ENCODE measurements at regions not wholly inside any gene's neighbourhood (a gene's known extent, or its start where the extent isn't known, plus 50 kb on each side); places are given as distances from the start of the nearest gene placed in this dataset.
A peak's percentile ranks its signal among the peaks of the same experiment; 100 is the strongest.
"Not testable (repeated sequence)": the region's sequence is repeated elsewhere in the genome, so short reads cannot be mapped to it uniquely, and the experiment has no call there.

DNA sequence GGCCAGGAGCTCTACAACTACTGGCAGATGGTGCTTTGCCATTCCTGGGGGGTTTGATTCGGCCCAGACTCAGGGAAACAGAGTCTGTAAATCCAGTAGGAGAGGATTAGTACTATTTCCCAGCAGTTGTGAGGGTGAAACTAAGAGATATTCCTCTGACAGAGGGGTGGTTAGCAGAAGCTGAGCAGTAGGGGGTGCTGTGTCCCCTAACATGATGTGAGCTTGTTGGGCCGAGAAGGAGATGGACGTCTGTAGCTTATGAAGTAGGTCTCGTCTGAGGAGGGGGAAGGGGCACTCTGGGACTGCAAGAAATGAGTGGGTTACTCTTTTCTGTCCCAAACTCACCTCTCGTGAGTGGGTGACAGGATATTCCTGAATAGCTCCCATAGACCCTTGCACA, 179.2 kb upstream of the MBL2 start:
- Histone ChIP-seq H3K27me3 (no peaks in the 10 kb centered on the region), H3K36me3 (no peaks in the 10 kb centered on the region), H3K27ac (no peak overlapping the region), H3K4me3 (no peak overlapping the region), H3K4me1 (no peaks in the 10 kb centered on the region), H3K9me3 (no peaks in the 10 kb centered on the region)
- ATAC-seq: no peak
- TF ChIP-seq, protein P1, sequence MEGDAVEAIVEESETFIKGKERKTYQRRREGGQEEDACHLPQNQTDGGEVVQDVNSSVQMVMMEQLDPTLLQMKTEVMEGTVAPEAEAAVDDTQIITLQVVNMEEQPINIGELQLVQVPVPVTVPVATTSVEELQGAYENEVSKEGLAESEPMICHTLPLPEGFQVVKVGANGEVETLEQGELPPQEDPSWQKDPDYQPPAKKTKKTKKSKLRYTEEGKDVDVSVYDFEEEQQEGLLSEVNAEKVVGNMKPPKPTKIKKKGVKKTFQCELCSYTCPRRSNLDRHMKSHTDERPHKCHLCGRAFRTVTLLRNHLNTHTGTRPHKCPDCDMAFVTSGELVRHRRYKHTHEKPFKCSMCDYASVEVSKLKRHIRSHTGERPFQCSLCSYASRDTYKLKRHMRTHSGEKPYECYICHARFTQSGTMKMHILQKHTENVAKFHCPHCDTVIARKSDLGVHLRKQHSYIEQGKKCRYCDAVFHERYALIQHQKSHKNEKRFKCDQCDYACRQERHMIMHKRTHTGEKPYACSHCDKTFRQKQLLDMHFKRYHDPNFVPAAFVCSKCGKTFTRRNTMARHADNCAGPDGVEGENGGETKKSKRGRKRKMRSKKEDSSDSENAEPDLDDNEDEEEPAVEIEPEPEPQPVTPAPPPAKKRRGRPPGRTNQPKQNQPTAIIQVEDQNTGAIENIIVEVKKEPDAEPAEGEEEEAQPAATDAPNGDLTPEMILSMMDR (IDR thresholded peaks at IDR 0.05): peak in 1 of 4 experiments; percentile 37
- TF ChIP-seq EP300 (IDR thresholded peaks at IDR 0.05): no peak
- 47% methylated on average over 5 of the region's 5 CpGs; no CpG with 5 or more reads in 1 of the 2 donors for WGBS, 2 donors (ENCODE audit: low coverage in 1 of 2)

DNA sequence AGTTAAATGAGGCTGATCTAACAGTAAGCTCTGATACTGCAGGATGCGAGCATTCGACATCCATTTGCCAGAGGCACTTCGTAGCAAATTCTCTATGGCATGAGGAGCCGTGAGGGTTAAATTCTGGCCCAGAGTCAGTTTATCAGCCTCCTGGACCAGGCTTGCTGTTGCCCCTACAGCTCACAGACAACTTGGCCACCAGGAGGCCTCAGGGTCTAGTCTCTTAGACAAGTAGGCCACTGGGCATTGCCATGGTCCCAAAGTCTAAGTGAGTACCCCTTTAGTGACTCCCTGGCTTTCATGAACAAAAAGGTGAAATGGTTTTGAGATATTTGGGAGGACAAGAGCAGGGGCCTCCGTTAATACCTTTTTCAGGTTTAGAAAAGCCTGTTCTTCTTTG, 178.0 kb upstream of the MBL2 start:
- no peaks in the 10 kb centered on the region for H3K4me1 ChIP-seq
- whole genome bisulfite sequencing, 2 donors (ENCODE audit: low coverage in 1 of 2): 80 to 95% methylated on average over 2 to 4 of the region's 5 CpGs
- H3K27me3 ChIP-seq: no peaks in the 10 kb centered on the region
- TF ChIP-seq EP300 (IDR thresholded peaks at IDR 0.05): no peak
- no peaks in the 10 kb centered on the region for H3K9me3 ChIP-seq
- ATAC-seq: no peak
- H3K27ac ChIP-seq: no peak overlapping the region
- no peak overlapping the region for H3K4me3 ChIP-seq
- no peaks in the 10 kb centered on the region for H3K36me3 ChIP-seq

DNA sequence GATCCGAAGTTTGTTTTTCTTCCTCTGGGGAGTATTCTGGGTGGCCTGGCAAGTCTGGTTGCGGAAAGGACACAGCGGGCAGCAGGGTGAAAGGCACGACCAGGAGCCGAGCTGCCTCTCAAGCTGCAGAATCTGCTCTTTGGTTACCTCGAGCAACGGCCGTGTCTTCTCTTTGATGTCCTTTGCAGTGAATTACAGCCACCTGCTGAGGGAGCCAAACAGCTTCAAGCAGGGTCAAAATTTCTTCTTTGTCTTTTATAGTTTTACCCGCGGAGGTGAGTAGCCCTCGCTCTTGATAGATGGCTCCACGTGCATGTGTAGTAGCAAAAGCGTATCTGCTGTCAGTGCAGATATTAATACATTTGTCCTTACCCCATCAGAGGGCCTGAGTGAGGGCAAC, 177.3 kb upstream of the MBL2 start:
- no peaks in the 10 kb centered on the region for H3K36me3 ChIP-seq
- TF ChIP-seq POLR2A (IDR thresholded peaks at IDR 0.05) (no peak), EP300 (IDR thresholded peaks at IDR 0.05) (no peak), POLR2AphosphoS5 (IDR thresholded peaks at IDR 0.05) (no peak)
- TF ChIP-seq, protein P1 (IDR thresholded peaks at IDR 0.05): no peak
- no peak overlapping the region for H3K4me3 ChIP-seq
- no peaks in the 10 kb centered on the region for H3K4me1 ChIP-seq
- no peak for ATAC-seq
- H3K27me3 ChIP-seq: no peaks in the 10 kb centered on the region
- WGBS, 2 donors (ENCODE audit: low coverage in 1 of 2): 90 to 93% methylated on average over 2 to 3 of the region's 13 CpGs
- no peaks in the 10 kb centered on the region for H3K9me3 ChIP-seq
- H3K27ac ChIP-seq: no peak overlapping the region

DNA sequence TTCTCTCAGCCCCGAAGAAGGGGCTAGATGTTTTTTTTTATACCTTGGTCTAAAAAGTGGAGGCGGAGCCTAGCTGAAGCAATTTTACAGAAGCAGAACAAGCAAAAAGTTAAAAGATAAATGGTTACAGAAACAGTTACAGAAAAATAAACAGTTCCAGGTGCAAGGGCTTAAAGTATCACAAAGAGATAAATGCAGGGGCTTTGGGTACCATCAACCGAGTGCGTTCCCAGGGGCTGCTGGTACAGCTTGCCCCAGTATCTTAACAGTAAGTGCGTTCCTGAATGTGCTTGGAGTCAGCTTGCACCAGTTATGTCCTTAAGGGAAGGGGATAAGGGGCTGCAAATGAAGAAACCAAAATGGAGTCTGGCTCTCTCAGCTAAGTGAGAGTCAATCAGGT, 173.9 kb upstream of the MBL2 start:
- TF ChIP-seq POLR2AphosphoS5 (IDR thresholded peaks at IDR 0.05): no peak
- TF ChIP-seq, protein P1 (IDR thresholded peaks at IDR 0.05): no peak
- no peak for TF ChIP-seq EP300 (IDR thresholded peaks at IDR 0.05)
- no peak for TF ChIP-seq POLR2A (IDR thresholded peaks at IDR 0.05)
- Histone ChIP-seq H3K9me3 (no peaks in the 10 kb centered on the region), H3K27ac (no peak overlapping the region), H3K36me3 (no peaks in the 10 kb centered on the region), H3K27me3 (no peaks in the 10 kb centered on the region), H3K4me1 (no peaks in the 10 kb centered on the region), H3K4me3 (no peak overlapping the region)
- no peak for ATAC-seq
- 49 to 54% methylated on average over 5 of the region's 5 CpGs for WGBS, 2 donors (ENCODE audit: low coverage in 1 of 2)

DNA sequence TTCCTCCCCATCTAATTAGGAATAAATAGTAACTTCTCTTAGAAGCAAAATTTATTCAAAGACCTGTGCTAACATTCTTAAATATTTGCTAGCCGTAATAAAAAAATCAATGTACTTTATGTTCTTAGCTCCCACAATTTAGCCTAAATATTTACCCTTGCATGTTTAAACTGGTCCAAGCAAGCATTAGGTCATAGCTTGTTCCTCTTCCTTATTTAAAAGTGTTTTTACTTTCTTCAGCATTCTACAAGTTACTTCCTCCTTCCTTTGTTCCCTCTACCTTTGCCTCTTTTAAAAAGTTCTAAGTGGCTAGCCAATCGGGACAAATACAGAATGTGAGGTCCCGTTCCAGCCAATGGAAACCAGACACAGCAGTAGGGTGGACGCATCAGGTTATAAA, 172.9 kb upstream of the MBL2 start:
- not testable (repeated sequence) for H3K27me3 ChIP-seq, H3K4me3 ChIP-seq, H3K36me3 ChIP-seq, H3K4me1 ChIP-seq, H3K27ac ChIP-seq, H3K9me3 ChIP-seq, ATAC-seq
- WGBS, 2 donors (ENCODE audit: low coverage in 1 of 2): 63 to 87% methylated on average over 2 of the region's 4 CpGs

DNA sequence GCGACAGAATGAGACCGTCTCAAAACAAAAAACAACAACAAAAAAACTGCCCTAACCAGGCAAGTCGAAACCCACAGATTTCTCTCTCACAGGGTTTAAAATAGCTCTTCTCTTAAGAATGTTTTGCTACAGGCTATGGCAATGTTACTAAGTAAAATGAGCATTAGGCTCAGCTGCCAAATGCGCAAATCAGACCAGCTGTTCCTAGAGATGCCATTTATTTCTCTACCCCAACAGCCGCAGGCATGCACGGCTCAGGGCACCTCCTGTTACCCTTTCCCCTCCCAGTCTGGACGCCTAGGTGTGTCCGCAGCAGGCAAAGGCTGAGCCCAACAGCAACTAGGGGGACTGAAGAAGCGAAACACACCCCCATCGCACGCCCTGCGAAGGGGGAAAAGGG, 168.3 kb upstream of the MBL2 start:
- WGBS, 2 donors (ENCODE audit: low coverage in 1 of 2): 88 to 90% methylated on average over 4 to 11 of the region's 12 CpGs

More for the DNA sequence above, 168.3 kb upstream of the MBL2 start:
- H3K4me3 ChIP-seq: no peak overlapping the region
- no peak for ATAC-seq
- H3K27me3 ChIP-seq: no peaks in the 10 kb centered on the region
- H3K27ac ChIP-seq: no peak overlapping the region
- H3K9me3 ChIP-seq: no peaks in the 10 kb centered on the region
- H3K4me1 ChIP-seq: no peaks in the 10 kb centered on the region
- no peaks in the 10 kb centered on the region for H3K36me3 ChIP-seq
- TF ChIP-seq, protein P1 (IDR thresholded peaks at IDR 0.05): no peak
- no peak for TF ChIP-seq EP300 (IDR thresholded peaks at IDR 0.05)
- no peak for TF ChIP-seq POLR2AphosphoS5 (IDR thresholded peaks at IDR 0.05)
- no peak for TF ChIP-seq POLR2A (IDR thresholded peaks at IDR 0.05)

Measured in gastroesophageal sphincter (tissue), 4 donors.